ENCODE measurements at regions not wholly inside any gene's neighbourhood (a gene's known extent, or its start where the extent isn't known, plus 50 kb on each side); places are given as distances from the start of the nearest gene placed in this dataset.
"Not testable (repeated sequence)": the region's sequence is repeated elsewhere in the genome, so short reads cannot be mapped to it uniquely, and the experiment has no call there.

GRCh38 chr3:21914451-21914850 lies 163.4 kb upstream of the ZNF385D start:
- TF ChIP-seq CTCF (conservative IDR thresholded peaks at IDR 0.05), result no peak
- H3K27ac ChIP-seq, result no peak overlapping the region

- no peak overlapping the region for H3K27ac ChIP-seq
Measured at GRCh38 chr3:21919383-21919782, 168.4 kb upstream of the ZNF385D start.

GRCh38 chr3:21920421-21920861 lies 169.4 kb upstream of the ZNF385D start:
- no peak for TF ChIP-seq CTCF (conservative IDR thresholded peaks at IDR 0.05)
- no peak overlapping the region for H3K27ac ChIP-seq

More at GRCh38 chr3:21919383-21919782, 168.4 kb upstream of the ZNF385D start:
- no peak for TF ChIP-seq CTCF (conservative IDR thresholded peaks at IDR 0.05)

- H3K27ac ChIP-seq, result not testable (repeated sequence)
Measured at GRCh38 chr3:21923156-21923555, 172.1 kb upstream of the ZNF385D start.

- TF ChIP-seq CTCF (conservative IDR thresholded peaks at IDR 0.05), result no peak
- H3K27ac ChIP-seq, result no peak overlapping the region
Measured at GRCh38 chr3:21927261-21927660, 176.3 kb upstream of the ZNF385D start.

- no peak overlapping the region for H3K27ac ChIP-seq
- TF ChIP-seq CTCF (conservative IDR thresholded peaks at IDR 0.05), result no peak
Measured at GRCh38 chr3:21934591-21934990, 183.6 kb upstream of the ZNF385D start.

GRCh38 chr3:21936207-21936606 lies 185.2 kb upstream of the ZNF385D start:
- H3K27ac ChIP-seq, result no peak overlapping the region
- no peak for TF ChIP-seq CTCF (conservative IDR thresholded peaks at IDR 0.05)

- H3K27ac ChIP-seq, result no peak overlapping the region
- TF ChIP-seq CTCF (conservative IDR thresholded peaks at IDR 0.05), result no peak
Measured at GRCh38 chr3:21938267-21938681, 187.3 kb upstream of the ZNF385D start.
